ENCODE measurements at regions not wholly inside any gene's neighbourhood (a gene's known extent, or its start where the extent isn't known, plus 50 kb on each side); places are given as distances from the start of the nearest gene placed in this dataset.

DNA sequence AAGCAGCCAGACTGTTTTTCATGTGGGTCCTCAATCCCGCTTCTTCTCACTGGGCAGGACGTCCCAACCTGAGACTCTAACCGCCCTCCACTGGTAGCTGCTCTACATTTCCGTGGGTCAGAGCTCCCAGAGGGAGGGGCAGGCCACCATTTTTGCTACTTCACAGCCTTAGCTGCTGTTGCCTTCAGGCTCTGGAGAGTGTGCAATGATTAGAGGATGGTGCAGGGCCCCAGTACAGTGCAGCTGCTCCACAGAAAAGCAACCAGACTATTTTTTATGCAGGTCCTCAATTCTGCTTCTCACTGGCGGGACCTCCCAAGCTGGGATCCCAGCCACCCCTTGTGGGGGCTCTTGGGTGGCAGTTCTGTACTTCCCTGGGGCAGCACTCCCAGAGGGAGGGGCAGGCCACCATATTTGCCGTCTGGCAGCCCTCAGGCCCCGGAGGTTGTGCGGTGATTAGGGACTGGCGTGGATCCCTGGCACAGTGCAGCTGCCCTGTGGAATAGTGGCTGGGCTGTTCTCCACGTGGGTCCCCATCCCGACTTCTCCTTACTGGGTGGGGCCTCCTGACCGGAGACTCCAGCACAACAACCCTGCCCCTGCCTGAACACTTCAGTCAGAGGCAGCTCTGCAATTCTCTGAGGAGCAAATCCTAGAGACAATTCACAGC lies 647.6 kb upstream of the PKN2 start:
- H3K9me3 Mint-ChIP-seq = peaks cover 15% of the 10 kb centered on the region
- H3K4me3 Mint-ChIP-seq = no peak overlapping the region
- no peaks in the 10 kb centered on the region for H3K36me3 Mint-ChIP-seq
- DNase-seq = no peak
- H3K4me1 Mint-ChIP-seq = no peaks in the 10 kb centered on the region
- no peaks in the 10 kb centered on the region for H3K27me3 Mint-ChIP-seq
- no peak overlapping the region for H3K27ac Mint-ChIP-seq

DNA sequence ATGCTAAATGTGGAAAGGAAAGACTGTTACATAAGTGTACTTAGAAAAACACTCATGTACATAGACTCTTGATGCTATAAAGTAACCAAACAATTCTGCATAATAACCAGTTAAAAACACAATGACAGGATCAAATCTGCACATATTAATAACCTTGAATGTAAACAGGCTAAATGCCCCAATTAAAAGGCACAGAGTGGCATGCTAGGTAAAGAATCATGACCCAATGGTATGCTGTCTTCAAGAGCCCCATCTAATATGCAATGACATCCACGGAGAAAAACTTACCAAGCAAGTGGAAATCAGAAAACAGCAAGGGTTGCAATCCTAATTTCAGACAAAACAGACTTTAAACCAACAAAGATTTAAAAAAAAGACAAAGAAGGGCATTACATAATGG lies 644.8 kb upstream of the PKN2 start:
- H3K4me3 Mint-ChIP-seq = no peak overlapping the region
- H3K27me3 Mint-ChIP-seq = no peaks in the 10 kb centered on the region
- DNase-seq = no peak
- H3K4me1 Mint-ChIP-seq = no peaks in the 10 kb centered on the region
- no peaks in the 10 kb centered on the region for H3K36me3 Mint-ChIP-seq
- H3K27ac Mint-ChIP-seq = no peak overlapping the region
- H3K9me3 Mint-ChIP-seq = peaks cover 15% of the 10 kb centered on the region

DNA sequence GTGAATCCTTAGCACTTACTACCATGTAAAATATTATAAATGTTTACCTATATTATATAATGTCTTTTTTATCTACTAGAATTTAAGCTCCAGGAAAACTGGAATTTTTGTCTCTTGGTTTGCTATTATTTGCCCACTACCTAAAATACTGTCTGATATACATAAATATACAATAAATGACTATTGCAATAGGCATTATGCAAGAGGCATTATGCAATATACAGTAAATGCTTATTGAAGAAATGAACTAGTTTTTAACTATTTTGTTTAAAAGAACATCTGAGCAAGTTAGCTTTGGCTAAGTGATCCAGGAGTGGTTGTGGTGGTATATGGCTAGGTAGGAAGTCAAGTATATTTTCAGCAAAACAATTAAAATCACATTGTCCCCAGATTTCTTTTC lies 640.2 kb upstream of the PKN2 start:
- DNase-seq = no peak
- H3K36me3 Mint-ChIP-seq = no peaks in the 10 kb centered on the region
- no peaks in the 10 kb centered on the region for H3K4me1 Mint-ChIP-seq
- H3K9me3 Mint-ChIP-seq = peaks cover 10% of the 10 kb centered on the region
- no peak overlapping the region for H3K27ac Mint-ChIP-seq
- H3K4me3 Mint-ChIP-seq = no peak overlapping the region
- no peaks in the 10 kb centered on the region for H3K27me3 Mint-ChIP-seq

DNA sequence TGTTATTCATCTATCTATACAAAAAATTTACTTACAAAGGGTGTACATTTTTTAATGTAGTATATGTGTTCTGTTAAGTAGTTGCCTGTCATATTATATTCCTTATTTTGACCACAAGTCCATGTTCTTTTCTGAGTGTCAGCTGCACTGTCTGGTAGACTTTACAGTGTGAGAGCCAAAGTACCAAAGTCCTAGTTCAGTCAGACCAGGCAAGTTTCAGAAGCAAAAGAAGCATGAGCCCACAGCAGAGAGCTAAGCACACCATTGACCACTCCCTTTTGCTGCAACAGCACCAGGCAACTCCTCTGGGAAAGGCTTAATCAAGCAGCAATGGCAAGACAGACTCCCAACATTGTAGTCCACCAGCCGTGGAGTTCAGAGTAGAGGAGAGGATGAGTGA lies 631.9 kb upstream of the PKN2 start:
- no peaks in the 10 kb centered on the region for H3K4me1 Mint-ChIP-seq
- H3K27me3 Mint-ChIP-seq = peaks cover 12% of the 10 kb centered on the region
- H3K9me3 Mint-ChIP-seq = no peaks in the 10 kb centered on the region
- no peak overlapping the region for H3K27ac Mint-ChIP-seq
- H3K36me3 Mint-ChIP-seq = no peaks in the 10 kb centered on the region
- DNase-seq = no peak
- H3K4me3 Mint-ChIP-seq = no peak overlapping the region

DNA sequence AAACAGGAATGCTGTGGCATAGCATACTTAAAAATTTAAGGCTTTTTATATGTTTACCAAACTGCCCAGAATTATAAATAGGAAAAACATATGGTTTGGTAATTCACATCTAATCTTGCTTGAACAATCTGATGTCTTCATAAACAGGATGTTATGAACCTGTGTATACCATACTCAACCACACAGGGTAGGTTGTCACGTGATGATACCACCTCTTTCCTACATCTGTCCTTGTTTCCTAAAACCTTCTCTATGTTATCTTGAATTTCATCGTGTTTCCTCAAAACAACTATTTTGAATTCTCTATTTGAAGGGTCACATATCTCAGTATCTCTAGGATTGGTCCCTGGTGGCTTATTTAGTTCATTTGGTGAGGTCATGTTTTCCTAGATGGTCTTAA lies 631.0 kb upstream of the PKN2 start:
- H3K4me3 Mint-ChIP-seq = no peak overlapping the region
- H3K36me3 Mint-ChIP-seq = no peaks in the 10 kb centered on the region
- no peak for DNase-seq
- no peak overlapping the region for H3K27ac Mint-ChIP-seq
- no peaks in the 10 kb centered on the region for H3K9me3 Mint-ChIP-seq
- H3K27me3 Mint-ChIP-seq = peaks cover 12% of the 10 kb centered on the region
- no peaks in the 10 kb centered on the region for H3K4me1 Mint-ChIP-seq

DNA sequence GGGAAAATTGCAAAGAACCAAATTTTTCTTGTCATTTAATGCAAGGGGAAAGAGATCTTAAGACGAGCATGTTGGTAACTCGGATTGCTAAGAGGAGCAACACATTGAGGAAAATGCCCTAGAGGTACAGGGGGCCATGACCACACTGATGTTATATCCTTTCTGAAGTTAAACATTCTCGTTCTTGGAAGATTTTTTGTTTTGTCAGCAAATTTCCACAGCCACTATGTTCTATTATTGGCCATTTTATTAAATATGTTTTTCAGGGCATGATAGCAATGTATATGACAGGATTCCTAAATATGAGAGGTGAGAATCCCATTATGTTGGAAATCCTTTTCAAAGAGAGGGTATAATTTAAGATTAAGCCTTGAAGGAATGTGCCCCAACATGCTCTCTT lies 627.2 kb upstream of the PKN2 start:
- Mint-ChIP-seq H3K36me3 (no peaks in the 10 kb centered on the region), H3K4me1 (no peaks in the 10 kb centered on the region), H3K4me3 (no peak overlapping the region), H3K9me3 (no peaks in the 10 kb centered on the region), H3K27ac (no peak overlapping the region), H3K27me3 (peaks cover 5% of the 10 kb centered on the region)
- DNase-seq = no peak

DNA sequence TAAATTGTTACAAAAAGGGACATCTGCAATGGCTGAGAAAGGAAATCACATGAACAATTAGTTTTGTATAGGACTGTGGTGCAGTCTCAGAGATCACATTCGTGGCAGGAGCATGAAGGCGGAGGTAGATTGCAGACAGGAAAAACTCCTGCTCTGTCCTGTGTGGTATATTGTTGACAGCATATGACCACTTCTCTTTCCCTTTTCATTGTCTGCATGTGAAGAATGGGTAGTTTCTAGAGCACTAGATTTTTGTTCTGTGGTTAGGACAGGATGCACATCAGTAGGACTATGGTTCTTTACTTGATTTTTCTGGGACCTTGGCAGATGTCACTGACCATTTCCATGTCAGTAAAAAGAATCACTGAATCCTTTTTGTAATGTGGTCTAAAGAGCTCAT lies 625.9 kb upstream of the PKN2 start:
- H3K9me3 Mint-ChIP-seq = no peaks in the 10 kb centered on the region
- H3K4me3 Mint-ChIP-seq = no peak overlapping the region
- no peaks in the 10 kb centered on the region for H3K4me1 Mint-ChIP-seq
- H3K36me3 Mint-ChIP-seq = no peaks in the 10 kb centered on the region
- DNase-seq = no peak
- no peak overlapping the region for H3K27ac Mint-ChIP-seq
- peaks cover 5% of the 10 kb centered on the region for H3K27me3 Mint-ChIP-seq

DNA sequence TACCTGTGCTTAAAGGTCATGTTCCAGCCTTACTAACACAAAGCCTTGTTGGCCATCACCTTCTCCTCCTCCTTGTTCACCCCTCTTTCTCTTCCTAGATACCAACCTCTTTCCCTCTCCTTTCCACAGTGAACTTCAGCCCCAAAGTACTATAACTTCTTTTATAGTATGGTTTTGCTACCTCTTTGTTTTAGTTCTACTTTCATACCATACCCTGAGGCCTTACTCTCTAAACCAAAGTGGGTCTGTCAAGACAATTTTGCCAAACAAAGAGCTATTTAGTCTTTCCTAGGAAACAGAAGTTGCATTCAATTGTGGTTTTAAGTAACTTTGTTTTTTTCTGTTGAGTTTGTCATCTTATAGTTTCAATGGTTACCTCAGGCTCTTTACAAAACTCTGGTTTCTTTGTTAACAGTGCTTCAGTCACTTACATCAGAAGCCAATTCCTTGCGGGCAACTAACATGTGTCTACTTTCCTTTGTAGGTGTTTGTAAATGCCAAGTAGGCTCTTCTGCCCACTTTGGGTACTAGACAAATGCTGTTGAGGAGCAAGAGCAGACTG lies 623.9 kb upstream of the PKN2 start:
- Mint-ChIP-seq H3K9me3 (no peaks in the 10 kb centered on the region), H3K27me3 (peaks cover 7% of the 10 kb centered on the region), H3K27ac (no peak overlapping the region), H3K4me3 (no peak overlapping the region), H3K36me3 (no peaks in the 10 kb centered on the region), H3K4me1 (no peaks in the 10 kb centered on the region)
- no peak for DNase-seq

DNA sequence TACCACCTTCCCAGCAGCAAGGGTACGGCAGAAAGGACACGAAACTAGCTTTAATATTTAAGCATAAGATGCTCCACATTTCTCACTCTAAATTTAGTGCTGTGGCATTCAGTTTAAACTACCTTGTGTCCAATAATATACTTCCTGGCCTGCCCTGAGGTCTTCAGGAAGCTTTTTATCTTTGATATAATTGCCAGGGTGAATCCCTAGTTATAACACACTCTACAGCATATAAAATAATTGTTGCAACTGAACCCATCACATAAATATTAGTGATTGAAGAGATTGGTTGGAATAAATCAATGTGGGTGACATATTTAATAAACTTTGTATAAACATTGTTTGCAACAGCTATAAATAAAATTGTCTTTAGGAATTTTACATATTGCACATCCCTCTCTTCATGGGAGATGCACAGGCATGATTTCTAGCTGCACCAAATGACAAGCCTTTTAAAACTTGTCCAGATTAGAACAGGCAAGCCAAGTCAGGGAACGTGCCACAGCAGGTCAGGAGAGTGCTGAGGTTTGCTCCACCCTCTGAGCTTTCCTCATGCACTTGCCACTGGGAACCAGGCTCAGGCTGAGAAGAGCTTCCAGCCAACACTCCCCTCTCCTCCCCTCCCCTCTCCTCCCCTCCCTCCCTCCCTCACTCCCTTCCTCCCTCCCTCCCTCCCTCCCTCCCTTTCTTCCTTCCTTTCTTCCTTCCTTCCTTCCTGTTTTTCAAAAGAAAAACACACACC lies 623.2 kb upstream of the PKN2 start:
- no peak overlapping the region for H3K27ac Mint-ChIP-seq
- no peak for DNase-seq
- no peaks in the 10 kb centered on the region for H3K4me1 Mint-ChIP-seq
- peaks cover 14% of the 10 kb centered on the region for H3K27me3 Mint-ChIP-seq
- no peak overlapping the region for H3K4me3 Mint-ChIP-seq
- no peaks in the 10 kb centered on the region for H3K9me3 Mint-ChIP-seq
- H3K36me3 Mint-ChIP-seq = no peaks in the 10 kb centered on the region

DNA sequence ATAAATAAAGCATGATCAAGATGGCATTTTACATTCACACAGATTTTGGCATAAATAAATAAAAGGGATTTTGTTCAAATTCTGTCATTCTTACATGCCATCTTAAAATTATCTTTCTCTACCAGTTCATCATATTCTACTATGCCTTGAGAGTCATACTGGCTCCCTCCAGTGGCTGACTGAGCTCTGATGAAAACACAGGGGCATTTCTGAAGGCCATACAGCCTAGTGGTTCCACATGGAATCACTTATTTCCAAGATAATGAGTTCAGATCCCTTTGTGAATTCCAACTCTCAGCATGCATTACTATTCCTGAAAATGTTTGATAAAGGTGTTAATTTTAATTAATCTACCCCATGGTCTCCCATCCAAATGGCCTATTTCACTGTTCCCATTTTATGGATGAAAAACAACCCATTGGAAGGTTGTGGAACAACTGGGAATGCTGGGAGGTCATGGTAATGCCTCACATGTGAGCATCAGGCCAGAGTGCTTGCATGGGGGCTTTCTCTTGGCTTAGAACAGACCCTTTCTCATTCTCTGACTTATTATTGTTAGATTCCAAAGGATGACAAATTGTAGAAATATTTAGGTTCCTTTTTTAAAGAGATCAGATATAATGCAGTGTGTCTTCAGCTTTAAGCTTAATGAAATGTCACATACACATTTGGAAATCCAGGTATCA lies 622.4 kb upstream of the PKN2 start:
- no peak overlapping the region for H3K4me3 Mint-ChIP-seq
- no peaks in the 10 kb centered on the region for H3K4me1 Mint-ChIP-seq
- H3K9me3 Mint-ChIP-seq = no peaks in the 10 kb centered on the region
- no peaks in the 10 kb centered on the region for H3K36me3 Mint-ChIP-seq
- peaks cover 14% of the 10 kb centered on the region for H3K27me3 Mint-ChIP-seq
- H3K27ac Mint-ChIP-seq = no peak overlapping the region
- no peak for DNase-seq

DNA sequence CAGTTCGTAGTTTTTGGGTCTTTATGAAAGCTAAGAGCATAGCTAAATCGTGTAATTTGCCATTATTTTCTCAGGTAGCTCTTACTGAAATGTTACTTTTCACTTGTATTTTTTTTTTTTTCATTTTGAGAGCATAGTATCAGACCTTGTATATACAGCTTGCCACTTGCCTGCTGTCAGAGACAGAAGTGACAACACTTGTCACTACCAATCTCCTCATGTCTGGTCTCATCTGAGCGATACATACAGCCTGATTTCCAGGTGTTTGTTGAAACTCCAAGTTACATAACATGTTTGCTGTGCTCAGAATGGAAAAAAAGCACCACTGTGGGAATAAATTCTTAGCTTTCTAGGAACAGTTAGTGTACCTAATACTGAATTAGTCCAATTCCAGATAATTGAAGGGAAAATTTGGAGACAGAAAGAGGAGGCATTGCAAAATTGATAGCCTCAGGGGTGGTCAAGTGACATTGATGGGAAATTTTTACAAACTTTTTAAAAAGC lies 621.4 kb upstream of the PKN2 start:
- Mint-ChIP-seq H3K27me3 (peaks cover 14% of the 10 kb centered on the region), H3K9me3 (no peaks in the 10 kb centered on the region), H3K27ac (no peak overlapping the region), H3K4me1 (no peaks in the 10 kb centered on the region), H3K4me3 (no peak overlapping the region), H3K36me3 (no peaks in the 10 kb centered on the region)
- no peak for DNase-seq

DNA sequence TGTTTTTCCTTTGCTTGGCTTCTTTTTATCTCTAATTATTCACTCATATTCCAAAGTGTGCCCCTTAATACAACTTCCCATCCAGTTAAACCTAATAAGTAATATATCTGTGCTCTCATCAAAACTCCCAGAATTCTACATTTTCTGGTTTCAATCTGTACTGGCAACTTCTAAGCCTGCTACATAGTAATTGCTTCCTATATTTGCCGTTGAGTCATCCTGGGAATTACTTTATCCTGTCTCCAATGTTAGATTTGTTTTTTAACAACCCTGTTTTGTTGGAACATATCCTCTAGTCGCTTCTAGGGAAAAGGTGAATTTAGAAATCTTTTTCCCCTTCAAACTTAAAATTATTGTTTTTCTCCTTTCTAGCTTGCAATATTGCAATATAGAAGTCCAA lies 620.5 kb upstream of the PKN2 start:
- Mint-ChIP-seq H3K36me3 (no peaks in the 10 kb centered on the region), H3K27me3 (peaks cover 14% of the 10 kb centered on the region), H3K27ac (no peak overlapping the region), H3K4me3 (no peak overlapping the region), H3K9me3 (no peaks in the 10 kb centered on the region), H3K4me1 (no peaks in the 10 kb centered on the region)
- DNase-seq = no peak

DNA sequence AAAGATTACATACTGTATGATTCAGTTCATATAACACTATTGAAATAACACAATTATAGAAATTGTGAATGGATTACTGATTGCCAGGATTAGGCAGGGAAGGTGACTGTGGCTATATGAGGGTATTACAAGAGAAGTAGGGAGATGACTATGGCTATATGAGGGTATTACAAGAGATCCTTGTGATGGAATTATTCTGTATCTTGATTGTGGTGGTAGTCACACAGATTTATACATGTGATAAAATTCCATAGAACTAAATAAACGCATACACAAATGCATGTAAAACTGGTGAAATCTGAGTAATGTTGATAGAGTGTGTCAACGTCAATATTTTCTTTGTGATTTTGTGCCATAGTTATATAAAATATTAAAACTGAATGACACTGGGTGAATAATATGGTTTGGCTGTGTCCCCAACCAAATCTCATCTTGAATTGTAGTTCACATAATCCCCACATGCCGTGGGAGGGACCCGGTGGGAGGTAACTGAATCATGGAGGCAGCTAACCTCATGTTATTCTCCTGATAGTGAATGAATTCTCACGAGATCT lies 615.6 kb upstream of the PKN2 start:
- Mint-ChIP-seq H3K36me3 (no peaks in the 10 kb centered on the region), H3K9me3 (no peaks in the 10 kb centered on the region), H3K27ac (no peak overlapping the region), H3K4me1 (no peaks in the 10 kb centered on the region), H3K27me3 (peaks cover 14% of the 10 kb centered on the region), H3K4me3 (no peak overlapping the region)
- no peak for DNase-seq

DNA sequence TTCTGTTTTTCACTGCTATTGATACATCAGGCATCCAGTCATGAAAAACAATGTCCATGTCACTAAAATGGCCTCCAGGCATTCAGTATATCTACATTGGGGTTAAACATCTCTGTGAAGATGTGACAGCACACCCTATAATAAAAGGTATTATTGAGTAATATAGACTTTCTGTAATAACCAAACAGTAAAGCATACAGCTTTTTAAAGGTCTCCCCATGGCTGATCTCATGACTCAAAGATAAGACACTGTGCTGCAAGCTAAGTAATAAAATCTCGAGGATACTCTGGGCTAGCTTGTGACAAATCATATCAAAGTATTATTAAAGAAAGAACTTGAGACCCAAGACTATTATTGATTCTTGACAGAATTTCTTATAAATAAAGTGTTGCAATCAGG lies 613.1 kb upstream of the PKN2 start:
- H3K27ac Mint-ChIP-seq = no peak overlapping the region
- no peak for DNase-seq
- H3K4me1 Mint-ChIP-seq = no peaks in the 10 kb centered on the region
- no peak overlapping the region for H3K4me3 Mint-ChIP-seq
- no peaks in the 10 kb centered on the region for H3K9me3 Mint-ChIP-seq
- no peaks in the 10 kb centered on the region for H3K27me3 Mint-ChIP-seq
- H3K36me3 Mint-ChIP-seq = no peaks in the 10 kb centered on the region

DNA sequence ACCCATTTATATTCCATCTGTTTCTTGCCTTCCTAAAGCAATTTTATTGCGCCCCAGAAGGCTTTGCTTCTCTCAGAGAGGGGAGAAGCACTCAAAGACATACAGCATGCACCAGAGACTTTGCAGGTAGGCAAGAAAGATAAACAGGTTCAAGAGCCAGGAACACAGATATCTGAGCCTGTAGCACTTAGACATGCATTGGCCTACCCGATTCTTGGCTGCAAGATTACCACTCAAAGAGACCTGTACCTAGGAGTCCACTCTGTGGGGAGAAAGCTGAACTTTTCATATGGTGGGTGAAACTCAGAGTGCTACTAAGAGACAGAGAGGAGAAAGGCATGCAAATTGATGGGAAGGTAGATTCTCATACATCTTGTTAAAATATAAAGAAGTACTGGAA lies 609.4 kb upstream of the PKN2 start:
- no peak for DNase-seq
- Mint-ChIP-seq H3K36me3 (no peaks in the 10 kb centered on the region), H3K9me3 (peaks cover 1% of the 10 kb centered on the region), H3K27me3 (no peaks in the 10 kb centered on the region), H3K4me3 (no peak overlapping the region), H3K27ac (no peak overlapping the region), H3K4me1 (no peaks in the 10 kb centered on the region)
